ENCODE measurements at regions not wholly inside any gene's neighbourhood (a gene's known extent, or its start where the extent isn't known, plus 50 kb on each side); places are given as distances from the start of the nearest gene placed in this dataset.

DNA sequence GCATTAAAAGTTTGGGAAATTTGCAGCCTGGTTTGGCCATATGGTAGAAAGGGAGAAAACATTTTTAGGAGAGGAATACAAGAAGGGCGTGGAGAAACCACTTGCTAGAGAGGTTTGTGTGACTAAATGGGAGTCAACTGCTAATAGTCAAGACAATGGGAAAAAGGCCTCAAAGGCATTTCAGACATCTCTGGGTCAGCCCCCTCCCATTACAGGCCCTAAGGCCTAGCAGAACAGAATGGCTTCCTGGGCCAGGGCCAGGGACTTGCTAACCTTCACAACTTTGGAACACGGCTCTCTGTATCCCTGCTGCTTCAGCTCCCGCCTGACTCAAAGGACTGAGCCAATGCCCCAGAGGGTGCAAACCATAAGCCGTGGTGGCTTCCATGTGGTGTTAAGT is 752.3 kb upstream of the ADAMTS5 start:
- Histone ChIP-seq H3K9me3 (no peaks in the 10 kb centered on the region), H3K4me3 (no peak overlapping the region), H3K36me3 (ENCODE audit: insufficient read depth in 1 of 2, low read depth in 1 of 2) (no peaks in the 10 kb centered on the region), H3K27me3 (ENCODE audit: insufficient read depth in 3 of 3, low read length in 2 of 3) (no peaks in the 10 kb centered on the region), H3K4me1 (no peaks in the 10 kb centered on the region), H3K27ac (no peak overlapping the region)
- TF ChIP-seq, protein P1, sequence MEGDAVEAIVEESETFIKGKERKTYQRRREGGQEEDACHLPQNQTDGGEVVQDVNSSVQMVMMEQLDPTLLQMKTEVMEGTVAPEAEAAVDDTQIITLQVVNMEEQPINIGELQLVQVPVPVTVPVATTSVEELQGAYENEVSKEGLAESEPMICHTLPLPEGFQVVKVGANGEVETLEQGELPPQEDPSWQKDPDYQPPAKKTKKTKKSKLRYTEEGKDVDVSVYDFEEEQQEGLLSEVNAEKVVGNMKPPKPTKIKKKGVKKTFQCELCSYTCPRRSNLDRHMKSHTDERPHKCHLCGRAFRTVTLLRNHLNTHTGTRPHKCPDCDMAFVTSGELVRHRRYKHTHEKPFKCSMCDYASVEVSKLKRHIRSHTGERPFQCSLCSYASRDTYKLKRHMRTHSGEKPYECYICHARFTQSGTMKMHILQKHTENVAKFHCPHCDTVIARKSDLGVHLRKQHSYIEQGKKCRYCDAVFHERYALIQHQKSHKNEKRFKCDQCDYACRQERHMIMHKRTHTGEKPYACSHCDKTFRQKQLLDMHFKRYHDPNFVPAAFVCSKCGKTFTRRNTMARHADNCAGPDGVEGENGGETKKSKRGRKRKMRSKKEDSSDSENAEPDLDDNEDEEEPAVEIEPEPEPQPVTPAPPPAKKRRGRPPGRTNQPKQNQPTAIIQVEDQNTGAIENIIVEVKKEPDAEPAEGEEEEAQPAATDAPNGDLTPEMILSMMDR (IDR thresholded peaks at IDR 0.05), result no peak
- intact Hi-C loops (cut with DNase I), result no loop called here
- 88 to 94% (median 89%) methylated on average over 4 of the region's 4 CpGs for WGBS, 3 donors
- DNase-seq (no peak), ATAC-seq (no peak)

DNA sequence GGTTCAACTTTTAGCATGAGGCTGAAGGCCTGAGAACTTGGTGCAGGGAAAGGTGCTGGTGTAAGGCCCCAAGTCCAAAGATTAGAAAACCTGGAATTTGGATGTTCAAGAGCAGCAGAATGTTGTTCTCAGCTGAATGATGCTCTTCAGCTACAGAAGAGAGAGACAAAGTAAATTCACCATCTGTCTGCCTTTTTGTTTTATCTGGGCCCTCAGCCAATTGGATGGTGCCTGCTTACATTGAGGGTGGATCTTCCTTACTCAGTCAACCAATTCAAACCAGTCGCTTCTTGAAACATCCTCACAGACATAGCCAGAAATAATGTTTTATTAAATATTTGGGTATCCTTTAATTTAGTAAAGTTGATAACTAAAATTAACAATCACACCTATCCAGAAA is 748.2 kb upstream of the ADAMTS5 start:
- H3K27me3 ChIP-seq (ENCODE audit: insufficient read depth in 3 of 3, low read length in 2 of 3), result no peaks in the 10 kb centered on the region
- intact Hi-C loops (cut with DNase I), result no loop called here
- no peak for ATAC-seq

DNA sequence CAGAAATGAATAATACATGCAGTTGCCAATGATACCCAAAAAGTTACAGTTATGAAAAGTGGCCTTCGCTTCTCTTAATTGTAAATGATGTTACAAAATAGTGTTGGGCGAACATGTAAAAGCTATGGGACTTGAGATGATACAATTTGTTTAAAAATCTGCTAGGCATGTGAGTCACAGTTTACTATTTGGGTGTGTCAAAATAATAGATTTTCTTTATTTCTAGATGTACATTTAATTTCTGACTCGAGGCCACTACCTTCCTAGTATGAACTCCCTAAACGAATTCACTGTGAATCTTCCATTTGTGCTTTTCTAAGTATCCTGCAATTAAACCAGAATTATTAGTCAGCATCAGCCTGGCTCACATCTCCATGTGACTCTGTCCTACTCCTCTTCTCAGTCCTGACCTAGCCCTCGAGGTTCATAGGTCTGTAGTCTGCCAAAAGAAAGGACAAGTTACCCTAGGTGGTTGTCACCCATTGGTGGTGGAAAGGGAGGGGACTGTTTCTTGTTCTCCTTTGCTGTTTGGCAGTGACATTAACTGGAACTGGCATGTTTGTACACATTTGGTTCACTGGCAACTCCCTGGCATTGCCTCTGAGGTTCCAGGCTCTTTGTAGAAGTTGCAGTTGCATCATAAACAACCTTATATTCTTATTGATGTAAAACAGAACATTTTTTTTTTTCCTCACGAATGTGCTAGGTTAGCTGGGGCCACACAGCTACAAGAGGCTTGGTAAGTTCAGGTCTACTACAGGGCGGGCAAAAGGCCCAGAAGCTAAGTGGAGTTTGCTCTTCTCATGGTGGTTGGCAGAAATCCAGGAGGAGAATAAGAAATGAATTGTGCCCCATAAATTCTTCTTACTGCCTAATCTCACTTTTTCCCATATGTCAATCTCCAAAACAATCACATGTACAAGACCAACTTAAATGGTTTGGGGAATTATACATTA is 746.5 kb upstream of the ADAMTS5 start:
- WGBS, 3 donors, result 74 to 86% (median 83%) methylated on average over 7 of the region's 7 CpGs
- ATAC-seq (no peak), DNase-seq (no peak)
- no peaks in the 10 kb centered on the region for H3K27me3 ChIP-seq (ENCODE audit: insufficient read depth in 3 of 3, low read length in 2 of 3)
- TF ChIP-seq, protein P1 (IDR thresholded peaks at IDR 0.05), result no peak
- intact Hi-C loops (cut with DNase I), result no loop called here
- H3K36me3 ChIP-seq (ENCODE audit: insufficient read depth in 1 of 2, low read depth in 1 of 2), result no peaks in the 10 kb centered on the region
- no peak overlapping the region for H3K27ac ChIP-seq
- H3K4me1 ChIP-seq, result no peaks in the 10 kb centered on the region
- peaks cover 4% of the 10 kb centered on the region for H3K9me3 ChIP-seq
- no peak overlapping the region for H3K4me3 ChIP-seq

More for the DNA sequence above, 748.2 kb upstream of the ADAMTS5 start:
- 65 to 85% (median 68%) methylated on average over 1 of the region's 1 CpG for WGBS, 3 donors
- Histone ChIP-seq H3K4me3 (no peak overlapping the region), H3K4me1 (no peaks in the 10 kb centered on the region), H3K36me3 (ENCODE audit: insufficient read depth in 1 of 2, low read depth in 1 of 2) (no peaks in the 10 kb centered on the region), H3K27ac (no peak overlapping the region), H3K9me3 (no peaks in the 10 kb centered on the region)
- no peak for DNase-seq
- TF ChIP-seq, protein P1 (IDR thresholded peaks at IDR 0.05), result no peak

DNA sequence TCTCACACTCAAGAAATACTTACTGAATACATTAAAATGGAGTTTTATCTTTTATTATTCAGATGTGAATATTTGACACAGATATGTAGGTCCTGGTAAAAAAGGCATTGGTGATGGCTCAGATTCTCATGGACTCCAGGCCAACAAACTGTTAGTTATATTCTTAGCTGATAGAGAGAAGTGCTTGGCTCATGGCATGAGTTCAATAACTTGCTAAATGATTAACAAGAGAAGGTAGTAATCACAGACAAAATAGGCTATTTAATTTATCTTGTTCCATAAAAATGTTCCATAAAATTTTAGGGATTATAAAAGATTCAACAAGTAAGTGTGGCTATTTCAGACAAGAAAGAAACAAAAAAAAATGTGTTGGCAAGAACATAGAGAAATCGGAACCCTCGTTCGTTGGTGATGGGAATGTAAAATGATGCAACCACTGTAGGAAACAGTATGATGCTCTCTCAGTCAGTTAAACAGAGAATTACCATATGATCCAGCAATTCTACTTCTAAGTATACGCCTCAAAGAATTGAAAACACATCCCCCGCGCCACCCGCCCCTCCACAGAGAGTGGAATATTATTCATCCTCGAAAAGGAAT is 737.8 kb upstream of the ADAMTS5 start:
- H3K4me3 ChIP-seq, result no peak overlapping the region
- H3K36me3 ChIP-seq (ENCODE audit: insufficient read depth in 1 of 2, low read depth in 1 of 2), result no peaks in the 10 kb centered on the region
- no peaks in the 10 kb centered on the region for H3K4me1 ChIP-seq
- H3K27ac ChIP-seq, result no peak overlapping the region
- no peaks in the 10 kb centered on the region for H3K27me3 ChIP-seq (ENCODE audit: insufficient read depth in 3 of 3, low read length in 2 of 3)
- peaks cover 13% of the 10 kb centered on the region for H3K9me3 ChIP-seq
- TF ChIP-seq, protein P1 (IDR thresholded peaks at IDR 0.05), result no peak
- no peak for ATAC-seq
- intact Hi-C loops (cut with DNase I), result loop anchor here (5.0 to 10.0 kb wide), 5 partner anchors 340 to 1040 kb away; no protein-coding TSS in a partner anchor
- 71 to 72% (median 72%) methylated on average over 8 of the region's 8 CpGs for WGBS, 3 donors
- DNase-seq, result no peak

All from psoas muscle (tissue), 7 donors.